ENCODE measurements at regions not wholly inside any gene's neighbourhood (a gene's known extent, or its start where the extent isn't known, plus 50 kb on each side); places are given as distances from the start of the nearest gene placed in this dataset.
"Not testable (repeated sequence)": the region's sequence is repeated elsewhere in the genome, so short reads cannot be mapped to it uniquely, and the experiment has no call there.

DNA sequence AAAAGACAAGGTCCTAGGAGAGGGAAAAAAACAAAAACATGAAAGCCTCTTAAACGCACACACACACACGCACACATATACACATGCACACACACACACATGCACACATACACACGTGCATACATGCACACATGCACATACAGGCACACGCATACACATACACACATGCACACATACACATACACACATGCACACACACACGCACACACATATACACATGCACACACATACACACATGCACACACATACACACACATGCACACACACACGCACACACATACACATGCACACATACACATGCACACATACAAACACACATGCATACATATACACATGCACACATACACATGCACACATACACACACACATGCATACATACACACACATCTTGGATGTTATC, 78.1 kb upstream of the PPP2R5C start:
- Histone ChIP-seq H3K27ac (no peak overlapping the region), H3K36me3 (no peaks in the 10 kb centered on the region), H3K27me3 (peaks cover 0 to 12% of the 10 kb centered on the region in 2 donors), H3K4me3 (no peak overlapping the region), H3K4me1 (no peaks in the 10 kb centered on the region), H3K9me3 (no peaks in the 10 kb centered on the region)
- intact Hi-C loops (cut with DNase I; ENCODE audit: low total_unique reads), result no loop called here
- DNase-seq, result no peak
- TF ChIP-seq, protein P1, sequence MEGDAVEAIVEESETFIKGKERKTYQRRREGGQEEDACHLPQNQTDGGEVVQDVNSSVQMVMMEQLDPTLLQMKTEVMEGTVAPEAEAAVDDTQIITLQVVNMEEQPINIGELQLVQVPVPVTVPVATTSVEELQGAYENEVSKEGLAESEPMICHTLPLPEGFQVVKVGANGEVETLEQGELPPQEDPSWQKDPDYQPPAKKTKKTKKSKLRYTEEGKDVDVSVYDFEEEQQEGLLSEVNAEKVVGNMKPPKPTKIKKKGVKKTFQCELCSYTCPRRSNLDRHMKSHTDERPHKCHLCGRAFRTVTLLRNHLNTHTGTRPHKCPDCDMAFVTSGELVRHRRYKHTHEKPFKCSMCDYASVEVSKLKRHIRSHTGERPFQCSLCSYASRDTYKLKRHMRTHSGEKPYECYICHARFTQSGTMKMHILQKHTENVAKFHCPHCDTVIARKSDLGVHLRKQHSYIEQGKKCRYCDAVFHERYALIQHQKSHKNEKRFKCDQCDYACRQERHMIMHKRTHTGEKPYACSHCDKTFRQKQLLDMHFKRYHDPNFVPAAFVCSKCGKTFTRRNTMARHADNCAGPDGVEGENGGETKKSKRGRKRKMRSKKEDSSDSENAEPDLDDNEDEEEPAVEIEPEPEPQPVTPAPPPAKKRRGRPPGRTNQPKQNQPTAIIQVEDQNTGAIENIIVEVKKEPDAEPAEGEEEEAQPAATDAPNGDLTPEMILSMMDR (IDR thresholded peaks at IDR 0.05), result no peak

DNA sequence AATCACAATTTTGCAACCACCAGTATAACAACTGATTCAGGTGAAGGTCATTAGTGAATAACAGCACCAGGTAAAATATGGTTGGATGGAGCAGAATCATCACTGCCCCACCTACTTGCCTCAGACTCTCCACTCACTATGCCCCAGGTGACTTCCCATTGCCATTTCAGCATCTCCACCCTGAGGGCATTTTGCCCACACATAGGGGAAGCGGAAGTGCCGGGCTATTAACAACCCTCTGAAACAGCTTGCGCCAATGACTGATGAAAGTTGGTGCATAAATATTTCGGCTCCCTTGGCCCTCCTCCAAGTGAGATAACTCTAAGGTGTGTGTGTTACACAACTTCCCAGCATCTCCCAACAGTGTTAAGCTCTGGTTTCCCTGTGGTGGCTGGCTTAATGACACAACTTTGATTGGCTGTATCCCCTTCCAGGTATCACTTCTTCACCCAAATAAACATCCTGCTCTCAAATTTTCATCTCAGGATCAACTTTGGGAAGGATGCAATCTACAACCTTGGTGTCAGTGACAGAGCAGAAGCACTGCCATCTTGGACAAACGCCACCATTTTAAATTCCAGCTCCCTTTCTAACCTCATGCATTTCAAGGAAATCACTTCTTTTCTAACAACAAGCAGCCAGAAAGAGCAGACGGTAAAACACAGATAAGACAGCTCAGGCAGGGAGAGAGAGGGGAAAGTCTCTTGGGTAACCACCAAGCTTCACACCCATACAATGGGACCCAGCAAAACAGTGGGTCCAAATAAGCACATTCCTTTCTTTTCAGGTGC, 73.6 kb upstream of the PPP2R5C start:
- no peaks in the 10 kb centered on the region for H3K36me3 ChIP-seq
- TF ChIP-seq, protein P1 (IDR thresholded peaks at IDR 0.05), result no peak
- intact Hi-C loops (cut with DNase I; ENCODE audit: low total_unique reads), result no loop called here

DNA sequence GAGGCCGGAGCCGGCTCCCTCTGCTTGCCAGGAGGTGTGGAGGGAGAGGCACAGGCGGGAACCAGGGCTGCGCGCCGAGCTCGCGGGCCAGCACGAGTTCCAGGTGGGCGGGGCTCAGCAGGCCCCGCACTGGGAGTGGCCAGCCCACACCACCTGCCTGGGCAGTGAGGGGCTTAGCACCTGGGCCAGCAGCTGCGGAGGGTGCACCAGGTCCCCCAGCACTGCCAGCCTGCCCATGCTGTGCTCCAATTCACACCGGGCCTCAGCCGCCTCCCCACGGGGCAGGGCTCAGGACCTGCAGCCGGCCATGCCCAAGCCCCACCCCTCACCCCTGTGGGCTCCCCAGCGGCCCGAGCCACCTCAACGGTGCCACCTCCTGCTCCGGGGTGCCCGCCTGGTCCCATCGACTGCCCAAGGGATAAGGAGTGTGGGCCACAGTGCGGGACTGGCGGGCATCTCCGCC, 72.4 kb upstream of the PPP2R5C start:
- no peaks in the 10 kb centered on the region for H3K4me1 ChIP-seq
- H3K27ac ChIP-seq, result no peak overlapping the region
- intact Hi-C loops (cut with DNase I; ENCODE audit: low total_unique reads), result no loop called here
- H3K36me3 ChIP-seq, result no peaks in the 10 kb centered on the region
- H3K9me3 ChIP-seq, result no peaks in the 10 kb centered on the region
- H3K27me3 ChIP-seq, result peaks cover 0 to 19% of the 10 kb centered on the region in 2 donors
- H3K4me3 ChIP-seq, result no peak overlapping the region
- no peak for DNase-seq
- TF ChIP-seq, protein P1 (IDR thresholded peaks at IDR 0.05), result no peak

More for the DNA sequence above, 73.6 kb upstream of the PPP2R5C start:
- H3K27me3 ChIP-seq, result peaks cover 0 to 19% of the 10 kb centered on the region in 2 donors
- H3K9me3 ChIP-seq, result no peaks in the 10 kb centered on the region
- H3K27ac ChIP-seq, result no peak overlapping the region
- no peaks in the 10 kb centered on the region for H3K4me1 ChIP-seq
- no peak overlapping the region for H3K4me3 ChIP-seq
- DNase-seq, result no peak

DNA sequence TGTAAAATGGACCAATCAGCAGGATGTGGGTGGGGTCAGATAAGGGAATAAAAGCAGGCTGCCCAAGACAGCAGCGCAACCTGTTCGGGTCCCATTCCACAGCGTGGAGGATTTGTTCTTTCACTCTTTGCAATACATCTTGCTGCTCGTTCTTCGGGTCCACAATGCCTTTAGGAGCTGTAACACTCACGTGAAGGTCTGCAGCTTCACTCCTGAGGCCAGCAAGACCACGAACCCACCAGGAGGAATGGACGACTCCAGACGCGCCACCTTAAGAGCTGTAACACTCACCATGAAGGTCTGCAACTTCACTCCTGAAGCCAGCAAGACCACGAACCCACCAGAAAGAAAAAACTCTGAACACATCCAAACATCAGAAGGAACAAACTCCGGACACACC, 71.5 kb upstream of the PPP2R5C start:
- peaks cover 0 to 21% of the 10 kb centered on the region in 2 donors for H3K27me3 ChIP-seq
- intact Hi-C loops (cut with DNase I; ENCODE audit: low total_unique reads); H3K27ac ChIP-seq; H3K9me3 ChIP-seq; H3K4me3 ChIP-seq; H3K4me1 ChIP-seq; DNase-seq; H3K36me3 ChIP-seq: not testable (repeated sequence)

DNA sequence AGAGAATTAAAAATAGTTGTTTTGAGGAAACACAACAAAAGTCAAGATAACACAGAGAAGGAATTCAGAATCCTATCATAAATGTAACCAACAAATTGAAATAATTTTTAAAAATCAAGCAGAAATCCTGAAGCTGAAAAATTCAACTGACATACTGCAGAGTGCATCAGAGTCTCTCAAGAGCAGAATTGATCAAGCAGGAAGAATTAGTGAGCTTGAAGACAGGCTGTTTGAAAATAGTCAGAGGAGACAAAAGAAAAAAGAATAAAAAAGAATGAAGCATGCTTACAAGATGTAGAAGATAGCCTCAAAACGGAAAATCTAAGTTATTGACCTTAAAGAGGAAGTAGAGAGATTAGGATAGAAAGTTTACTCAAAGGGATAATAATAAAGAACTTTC, 65.8 kb upstream of the PPP2R5C start:
- DNase-seq, result no peak
- H3K9me3 ChIP-seq, result no peaks in the 10 kb centered on the region
- peaks cover 0 to 10% of the 10 kb centered on the region in 2 donors for H3K27me3 ChIP-seq
- H3K27ac ChIP-seq, result no peak overlapping the region
- TF ChIP-seq, protein P1 (IDR thresholded peaks at IDR 0.05), result no peak
- no peak overlapping the region for H3K4me3 ChIP-seq
- intact Hi-C loops (cut with DNase I; ENCODE audit: low total_unique reads), result no loop called here
- no peaks in the 10 kb centered on the region for H3K4me1 ChIP-seq
- H3K36me3 ChIP-seq, result no peaks in the 10 kb centered on the region

DNA sequence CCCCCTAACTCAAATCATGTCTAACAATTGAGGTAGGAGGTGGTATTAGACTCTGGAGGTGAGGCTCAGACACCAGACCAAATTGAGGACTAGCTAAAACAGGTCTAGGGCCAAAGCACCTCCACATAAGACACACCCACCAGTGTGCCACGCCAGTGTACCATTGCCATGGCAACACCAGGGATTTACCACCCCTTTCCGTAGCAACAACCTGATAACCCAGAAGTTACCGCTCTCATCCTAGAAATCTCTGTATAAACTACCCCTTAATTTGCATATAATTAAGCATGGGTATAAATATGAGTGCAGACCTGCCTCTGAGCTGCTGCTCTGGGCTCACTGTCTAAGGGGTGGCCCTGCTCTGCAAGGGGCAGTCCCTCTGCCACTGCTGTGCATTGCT, 57.4 kb upstream of the PPP2R5C start:
- TF ChIP-seq, protein P1 (IDR thresholded peaks at IDR 0.05), result no peak

More for the DNA sequence above, 57.4 kb upstream of the PPP2R5C start:
- Histone ChIP-seq H3K4me3 (no peak overlapping the region), H3K27ac (no peak overlapping the region), H3K9me3 (no peaks in the 10 kb centered on the region), H3K4me1 (peaks cover 0 to 16% (median 12%) of the 10 kb centered on the region in 4 donors), H3K27me3 (peaks cover 0 to 46% of the 10 kb centered on the region in 2 donors), H3K36me3 (no peaks in the 10 kb centered on the region)
- no peak for DNase-seq
- intact Hi-C loops (cut with DNase I; ENCODE audit: low total_unique reads), result no loop called here

Data from tibial artery (tissue), 4 donors.